A549 (cell line): ENCODE measurements at regions not wholly inside any gene's neighbourhood (a gene's known extent, or its start where the extent isn't known, plus 50 kb on each side); places are given as distances from the start of the nearest gene placed in this dataset.

Experiments used
- BCL3 ChIP-seq: fragments of >200 bp; sonication (Bioruptor Twin); formaldehyde crosslinking; IDR thresholded peaks from 3 replicates; pipeline ENCODE4 v1.6.1; 2016
- CBX8 ChIP-seq: fragments of 200-600 bp; sonication (generic); IDR thresholded peaks from 2 replicates; pipeline ENCODE4 v1.6.1; 2016
- CEBPB ChIP-seq, 2 experiments: fragments of >200 bp in 1 of 2; sonication (Bioruptor Twin) in 1 of 2; formaldehyde crosslinking in 1 of 2; IDR thresholded peaks; 2 replicates each; pipeline ENCODE4 v1.6.1; 2012 to 2016
- ELK1 ChIP-seq: fragments of 150-350 bp; IDR thresholded peaks from 2 replicates; pipeline ENCODE4 v1.6.1; 2014; ENCODE audit warnings: low read depth, mild to moderate bottlenecking, low read length
- EP300 ChIP-seq, 2 experiments: fragments of >200 bp; sonication (Bioruptor Twin); formaldehyde crosslinking; IDR thresholded peaks; 2 replicates in 1 of 2; 3 replicates in 1 of 2; pipeline ENCODE4 v1.6.1; 2016 to 2017
- POLR2A ChIP-seq: IDR thresholded peaks from 2 replicates; pipeline ENCODE4 v1.6.1; 2012; ENCODE audit warnings: mild to moderate bottlenecking, low read length
- RFX5 ChIP-seq: fragments of 450-650 bp; IDR thresholded peaks from 2 replicates; pipeline ENCODE4 v1.7.1; 2014; ENCODE audit warnings: antibody characterized with exemption, mild to moderate bottlenecking, moderate library complexity
- RNF2 ChIP-seq: fragments of 200-600 bp; sonication (generic); IDR thresholded peaks from 2 replicates; pipeline ENCODE4 v1.6.1; 2016; ENCODE audit warnings: low read depth, mild to moderate bottlenecking, antibody characterized with exemption, moderate library complexity, borderline replicate concordance
- ZNF302 ChIP-seq: fragments of 250-450 bp; sonication (Bioruptor Pico); IDR thresholded peaks from 2 replicates; pipeline ENCODE4 v1.9.0; 2021; ENCODE audit warnings: inconsistent platforms, mild to moderate bottlenecking, moderate library complexity
- TF ChIP-seq, protein P1 (sequence below): fragments of >200 bp; sonication (Bioruptor Twin); formaldehyde crosslinking; IDR thresholded peaks from 3 replicates; pipeline ENCODE4 v1.5.1; 2016
- TF ChIP-seq, protein P2 (sequence below): fragments of 450-650 bp; IDR thresholded peaks from 2 replicates; pipeline ENCODE4 v1.6.1; 2014; ENCODE audit warnings: antibody characterized with exemption

- no peak for TF ChIP-seq EP300 (IDR thresholded peaks at IDR 0.05)
- TF ChIP-seq POLR2A = no peak
- TF ChIP-seq, protein P1, sequence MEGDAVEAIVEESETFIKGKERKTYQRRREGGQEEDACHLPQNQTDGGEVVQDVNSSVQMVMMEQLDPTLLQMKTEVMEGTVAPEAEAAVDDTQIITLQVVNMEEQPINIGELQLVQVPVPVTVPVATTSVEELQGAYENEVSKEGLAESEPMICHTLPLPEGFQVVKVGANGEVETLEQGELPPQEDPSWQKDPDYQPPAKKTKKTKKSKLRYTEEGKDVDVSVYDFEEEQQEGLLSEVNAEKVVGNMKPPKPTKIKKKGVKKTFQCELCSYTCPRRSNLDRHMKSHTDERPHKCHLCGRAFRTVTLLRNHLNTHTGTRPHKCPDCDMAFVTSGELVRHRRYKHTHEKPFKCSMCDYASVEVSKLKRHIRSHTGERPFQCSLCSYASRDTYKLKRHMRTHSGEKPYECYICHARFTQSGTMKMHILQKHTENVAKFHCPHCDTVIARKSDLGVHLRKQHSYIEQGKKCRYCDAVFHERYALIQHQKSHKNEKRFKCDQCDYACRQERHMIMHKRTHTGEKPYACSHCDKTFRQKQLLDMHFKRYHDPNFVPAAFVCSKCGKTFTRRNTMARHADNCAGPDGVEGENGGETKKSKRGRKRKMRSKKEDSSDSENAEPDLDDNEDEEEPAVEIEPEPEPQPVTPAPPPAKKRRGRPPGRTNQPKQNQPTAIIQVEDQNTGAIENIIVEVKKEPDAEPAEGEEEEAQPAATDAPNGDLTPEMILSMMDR = no peak
- TF ChIP-seq, protein P2, sequence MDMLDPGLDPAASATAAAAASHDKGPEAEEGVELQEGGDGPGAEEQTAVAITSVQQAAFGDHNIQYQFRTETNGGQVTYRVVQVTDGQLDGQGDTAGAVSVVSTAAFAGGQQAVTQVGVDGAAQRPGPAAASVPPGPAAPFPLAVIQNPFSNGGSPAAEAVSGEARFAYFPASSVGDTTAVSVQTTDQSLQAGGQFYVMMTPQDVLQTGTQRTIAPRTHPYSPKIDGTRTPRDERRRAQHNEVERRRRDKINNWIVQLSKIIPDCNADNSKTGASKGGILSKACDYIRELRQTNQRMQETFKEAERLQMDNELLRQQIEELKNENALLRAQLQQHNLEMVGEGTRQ = no peak
- no peak for TF ChIP-seq CEBPB (IDR thresholded peaks at IDR 0.05)
- no peak for TF ChIP-seq ZNF302 (CRISPR knock-in tag)
- no peak for TF ChIP-seq RFX5
- no peak for TF ChIP-seq BCL3
- TF ChIP-seq ELK1 = no peak
- TF ChIP-seq RNF2 = no peak
- no peak for TF ChIP-seq CBX8
Observed at GRCh38 chr17:74070374-74070773, 133.1 kb upstream of the RPL38 start.
